ENCODE measurements at regions not wholly inside any gene's neighbourhood (a gene's known extent, or its start where the extent isn't known, plus 50 kb on each side); places are given as distances from the start of the nearest gene placed in this dataset.
"Not testable (repeated sequence)": the region's sequence is repeated elsewhere in the genome, so short reads cannot be mapped to it uniquely, and the experiment has no call there.

- Histone ChIP-seq H3K36me3 (ENCODE audit: control insufficient read depth, insufficient read depth, low read length) (no peaks in the 10 kb centered on the region), H3K9me3 (ENCODE audit: control insufficient read depth, low read length) (no peaks in the 10 kb centered on the region), H3K4me3 (ENCODE audit: low read depth, low read length) (no peak overlapping the region), H3K27ac (no peak overlapping the region), H3K4me1 (no peaks in the 10 kb centered on the region), H3K9ac (no peak overlapping the region), H3K79me2 (no peaks in the 10 kb centered on the region), H2AFZ (no peak overlapping the region), H3K4me2 (ENCODE audit: low read length) (no peak overlapping the region), H3K27me3 (ENCODE audit: control insufficient read depth, insufficient read depth, low read length) (no peaks in the 10 kb centered on the region)
- no peak for TF ChIP-seq CTCF (IDR thresholded peaks at IDR 0.05)
Measured at GRCh38 chr2:53114991-53115390, 652.6 kb upstream of the CHAC2 start.

GRCh38 chr2:53114582-53114981, 653.0 kb upstream of the CHAC2 start:
- H3K4me1 ChIP-seq = no peaks in the 10 kb centered on the region
- no peak overlapping the region for H3K4me3 ChIP-seq (ENCODE audit: low read depth, low read length)
- no peak overlapping the region for H2AFZ ChIP-seq
- H3K79me2 ChIP-seq = no peaks in the 10 kb centered on the region
- H3K27ac ChIP-seq = no peak overlapping the region
- no peaks in the 10 kb centered on the region for H3K9me3 ChIP-seq (ENCODE audit: control insufficient read depth, low read length)
- no peaks in the 10 kb centered on the region for H3K36me3 ChIP-seq (ENCODE audit: control insufficient read depth, insufficient read depth, low read length)
- no peak overlapping the region for H3K4me2 ChIP-seq (ENCODE audit: low read length)
- H3K27me3 ChIP-seq (ENCODE audit: control insufficient read depth, insufficient read depth, low read length) = no peaks in the 10 kb centered on the region
- no peak overlapping the region for H3K9ac ChIP-seq
- no peak for TF ChIP-seq CTCF (IDR thresholded peaks at IDR 0.05)

- not testable (repeated sequence) for H3K9ac ChIP-seq; H3K27ac ChIP-seq; H3K4me2 ChIP-seq (ENCODE audit: low read length); H3K9me3 ChIP-seq (ENCODE audit: control insufficient read depth, low read length); H3K4me3 ChIP-seq (ENCODE audit: low read depth, low read length); H3K4me1 ChIP-seq; H2AFZ ChIP-seq; H3K79me2 ChIP-seq; H3K36me3 ChIP-seq (ENCODE audit: control insufficient read depth, insufficient read depth, low read length); H3K27me3 ChIP-seq (ENCODE audit: control insufficient read depth, insufficient read depth, low read length)
Measured at GRCh38 chr2:53112408-53112807, 655.2 kb upstream of the CHAC2 start.

- Histone ChIP-seq H2AFZ (no peak overlapping the region), H3K4me3 (ENCODE audit: low read depth, low read length) (no peak overlapping the region), H3K9me3 (ENCODE audit: control insufficient read depth, low read length) (no peaks in the 10 kb centered on the region), H3K27me3 (ENCODE audit: control insufficient read depth, insufficient read depth, low read length) (no peaks in the 10 kb centered on the region), H3K36me3 (ENCODE audit: control insufficient read depth, insufficient read depth, low read length) (no peaks in the 10 kb centered on the region), H3K27ac (no peak overlapping the region), H3K79me2 (no peaks in the 10 kb centered on the region), H3K9ac (no peak overlapping the region), H3K4me2 (ENCODE audit: low read length) (no peak overlapping the region), H3K4me1 (no peaks in the 10 kb centered on the region)
- TF ChIP-seq CTCF (IDR thresholded peaks at IDR 0.05) = no peak
Measured at GRCh38 chr2:53111406-53111805, 656.2 kb upstream of the CHAC2 start.

- no peaks in the 10 kb centered on the region for H3K79me2 ChIP-seq
- no peak overlapping the region for H3K9ac ChIP-seq
- no peak for TF ChIP-seq CTCF (IDR thresholded peaks at IDR 0.05)
- no peaks in the 10 kb centered on the region for H3K36me3 ChIP-seq (ENCODE audit: control insufficient read depth, insufficient read depth, low read length)
- no peak overlapping the region for H2AFZ ChIP-seq
- H3K9me3 ChIP-seq (ENCODE audit: control insufficient read depth, low read length) = no peaks in the 10 kb centered on the region
- no peak overlapping the region for H3K4me2 ChIP-seq (ENCODE audit: low read length)
- no peak overlapping the region for H3K27ac ChIP-seq
- H3K4me1 ChIP-seq = no peaks in the 10 kb centered on the region
- no peak overlapping the region for H3K4me3 ChIP-seq (ENCODE audit: low read depth, low read length)
- no peaks in the 10 kb centered on the region for H3K27me3 ChIP-seq (ENCODE audit: control insufficient read depth, insufficient read depth, low read length)
Measured at GRCh38 chr2:53111004-53111403, 656.6 kb upstream of the CHAC2 start.

Data from parathyroid adenoma (tissue), 2 donors.